ENCODE measurements at regions not wholly inside any gene's neighbourhood (a gene's known extent, or its start where the extent isn't known, plus 50 kb on each side); places are given as distances from the start of the nearest gene placed in this dataset.

DNA sequence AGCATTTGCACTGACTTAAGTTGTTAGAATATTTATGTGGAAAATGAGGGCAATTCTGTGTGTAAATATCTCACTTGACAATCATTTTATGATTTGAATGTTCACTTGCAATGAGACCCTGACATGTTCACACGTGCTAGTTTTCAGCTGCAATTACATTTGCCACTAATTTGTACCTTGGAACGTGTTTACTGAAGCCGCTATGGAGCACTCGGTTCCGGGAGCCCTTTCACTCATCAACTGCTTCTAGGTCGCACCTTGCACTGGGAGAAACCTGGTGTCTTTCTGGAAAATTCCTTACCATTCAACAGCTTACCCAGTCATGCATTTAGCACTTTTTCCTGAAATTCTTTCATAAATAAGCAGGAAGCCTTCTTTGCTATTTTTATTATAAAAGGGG, 229.6 kb downstream of the ZIC5 start (continued):
- TF ChIP-seq, protein P1, sequence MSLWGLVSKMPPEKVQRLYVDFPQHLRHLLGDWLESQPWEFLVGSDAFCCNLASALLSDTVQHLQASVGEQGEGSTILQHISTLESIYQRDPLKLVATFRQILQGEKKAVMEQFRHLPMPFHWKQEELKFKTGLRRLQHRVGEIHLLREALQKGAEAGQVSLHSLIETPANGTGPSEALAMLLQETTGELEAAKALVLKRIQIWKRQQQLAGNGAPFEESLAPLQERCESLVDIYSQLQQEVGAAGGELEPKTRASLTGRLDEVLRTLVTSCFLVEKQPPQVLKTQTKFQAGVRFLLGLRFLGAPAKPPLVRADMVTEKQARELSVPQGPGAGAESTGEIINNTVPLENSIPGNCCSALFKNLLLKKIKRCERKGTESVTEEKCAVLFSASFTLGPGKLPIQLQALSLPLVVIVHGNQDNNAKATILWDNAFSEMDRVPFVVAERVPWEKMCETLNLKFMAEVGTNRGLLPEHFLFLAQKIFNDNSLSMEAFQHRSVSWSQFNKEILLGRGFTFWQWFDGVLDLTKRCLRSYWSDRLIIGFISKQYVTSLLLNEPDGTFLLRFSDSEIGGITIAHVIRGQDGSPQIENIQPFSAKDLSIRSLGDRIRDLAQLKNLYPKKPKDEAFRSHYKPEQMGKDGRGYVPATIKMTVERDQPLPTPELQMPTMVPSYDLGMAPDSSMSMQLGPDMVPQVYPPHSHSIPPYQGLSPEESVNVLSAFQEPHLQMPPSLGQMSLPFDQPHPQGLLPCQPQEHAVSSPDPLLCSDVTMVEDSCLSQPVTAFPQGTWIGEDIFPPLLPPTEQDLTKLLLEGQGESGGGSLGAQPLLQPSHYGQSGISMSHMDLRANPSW (CRISPR knock-in tag; conservative IDR thresholded peaks at IDR 0.05; ENCODE audit: low read depth), result no peak
- TF ChIP-seq, protein P2, sequence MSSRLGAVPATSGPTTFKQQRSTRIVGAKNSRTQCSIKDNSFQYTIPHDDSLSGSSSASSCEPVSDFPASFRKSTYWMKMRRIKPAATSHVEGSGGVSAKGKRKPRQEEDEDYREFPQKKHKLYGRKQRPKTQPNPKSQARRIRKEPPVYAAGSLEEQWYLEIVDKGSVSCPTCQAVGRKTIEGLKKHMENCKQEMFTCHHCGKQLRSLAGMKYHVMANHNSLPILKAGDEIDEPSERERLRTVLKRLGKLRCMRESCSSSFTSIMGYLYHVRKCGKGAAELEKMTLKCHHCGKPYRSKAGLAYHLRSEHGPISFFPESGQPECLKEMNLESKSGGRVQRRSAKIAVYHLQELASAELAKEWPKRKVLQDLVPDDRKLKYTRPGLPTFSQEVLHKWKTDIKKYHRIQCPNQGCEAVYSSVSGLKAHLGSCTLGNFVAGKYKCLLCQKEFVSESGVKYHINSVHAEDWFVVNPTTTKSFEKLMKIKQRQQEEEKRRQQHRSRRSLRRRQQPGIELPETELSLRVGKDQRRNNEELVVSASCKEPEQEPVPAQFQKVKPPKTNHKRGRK (CRISPR knock-in tag; IDR thresholded peaks at IDR 0.05; ENCODE audit: borderline replicate concordance), result no peak
- TF ChIP-seq NFE2L1 (CRISPR knock-in tag; IDR thresholded peaks at IDR 0.05) (no peak), ZNF219 (CRISPR knock-in tag; IDR thresholded peaks at IDR 0.05; ENCODE audit: borderline replicate concordance) (no peak), ZNF396 (CRISPR knock-in tag; IDR thresholded peaks at IDR 0.05; ENCODE audit: borderline replicate concordance) (no peak), ELF4 (CRISPR knock-in tag; IDR thresholded peaks at IDR 0.05; ENCODE audit: low read depth) (no peak), FOXP1 (CRISPR knock-in tag; IDR thresholded peaks at IDR 0.05; ENCODE audit: borderline replicate concordance) (no peak)
- TF ChIP-seq, protein P3, sequence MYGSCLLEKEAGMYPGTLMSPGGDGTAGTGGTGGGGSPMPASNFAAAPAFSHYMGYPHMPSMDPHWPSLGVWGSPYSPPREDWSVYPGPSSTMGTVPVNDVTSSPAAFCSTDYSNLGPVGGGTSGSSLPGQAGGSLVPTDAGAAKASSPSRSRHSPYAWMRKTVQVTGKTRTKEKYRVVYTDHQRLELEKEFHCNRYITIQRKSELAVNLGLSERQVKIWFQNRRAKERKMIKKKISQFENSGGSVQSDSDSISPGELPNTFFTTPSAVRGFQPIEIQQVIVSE (CRISPR knock-in tag; IDR thresholded peaks at IDR 0.05; ENCODE audit: borderline replicate concordance), result no peak
- TF ChIP-seq, protein P4, sequence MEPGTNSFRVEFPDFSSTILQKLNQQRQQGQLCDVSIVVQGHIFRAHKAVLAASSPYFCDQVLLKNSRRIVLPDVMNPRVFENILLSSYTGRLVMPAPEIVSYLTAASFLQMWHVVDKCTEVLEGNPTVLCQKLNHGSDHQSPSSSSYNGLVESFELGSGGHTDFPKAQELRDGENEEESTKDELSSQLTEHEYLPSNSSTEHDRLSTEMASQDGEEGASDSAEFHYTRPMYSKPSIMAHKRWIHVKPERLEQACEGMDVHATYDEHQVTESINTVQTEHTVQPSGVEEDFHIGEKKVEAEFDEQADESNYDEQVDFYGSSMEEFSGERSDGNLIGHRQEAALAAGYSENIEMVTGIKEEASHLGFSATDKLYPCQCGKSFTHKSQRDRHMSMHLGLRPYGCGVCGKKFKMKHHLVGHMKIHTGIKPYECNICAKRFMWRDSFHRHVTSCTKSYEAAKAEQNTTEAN (CRISPR knock-in tag; IDR thresholded peaks at IDR 0.05), result no peak

DNA sequence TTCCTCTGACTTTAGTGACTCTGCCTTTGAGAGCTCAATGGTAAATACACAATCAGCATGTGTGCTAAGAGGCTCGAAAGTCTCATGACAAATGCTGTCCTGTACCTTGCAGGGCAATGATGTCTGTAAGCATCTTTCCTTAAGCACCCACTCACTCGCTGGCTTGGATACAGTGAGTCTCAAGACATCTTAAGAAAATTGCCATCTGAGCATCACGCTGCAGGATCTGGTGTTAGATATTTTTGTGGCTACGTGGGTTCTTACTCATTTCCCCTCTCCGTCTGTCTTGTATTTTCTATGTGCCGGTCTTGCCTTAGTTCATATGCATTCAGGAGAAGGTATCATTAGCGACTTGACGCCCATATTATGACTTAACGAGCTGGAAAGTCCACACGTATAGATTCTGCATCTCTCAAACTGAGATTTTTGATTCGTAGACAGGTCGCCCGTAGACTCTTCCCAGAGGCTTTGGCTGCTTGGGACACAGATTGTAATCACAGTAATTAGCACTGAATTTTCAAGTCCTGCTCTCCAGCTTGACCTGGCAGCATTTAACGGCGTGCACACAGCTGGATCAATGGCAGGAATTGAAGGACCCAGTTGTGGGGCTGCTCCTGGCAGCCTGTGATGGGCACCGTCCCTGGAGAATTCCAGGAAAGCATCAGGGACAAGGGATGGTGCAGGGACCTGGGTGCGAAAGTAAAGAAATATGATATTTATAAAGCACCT, 231.2 kb downstream of the ZIC5 start:
- Mint-ChIP-seq H3K4me3 (no peak overlapping the region), H3K27me3 (ENCODE audit: low read depth) (no peaks in the 10 kb centered on the region), H3K9me3 (no peaks in the 10 kb centered on the region), H3K4me1 (peaks cover 84% of the 10 kb centered on the region), H3K36me3 (no peaks in the 10 kb centered on the region), H3K27ac (no peak overlapping the region; the same call in 1 of the 2 replicates)
- ATAC-seq (no peak), DNase-seq (ENCODE audit: low spot score) (no peak)
- TF ChIP-seq, protein P5, sequence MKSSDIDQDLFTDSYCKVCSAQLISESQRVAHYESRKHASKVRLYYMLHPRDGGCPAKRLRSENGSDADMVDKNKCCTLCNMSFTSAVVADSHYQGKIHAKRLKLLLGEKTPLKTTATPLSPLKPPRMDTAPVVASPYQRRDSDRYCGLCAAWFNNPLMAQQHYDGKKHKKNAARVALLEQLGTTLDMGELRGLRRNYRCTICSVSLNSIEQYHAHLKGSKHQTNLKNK (CRISPR knock-in tag; IDR thresholded peaks at IDR 0.05), result no peak
- TF ChIP-seq FOXK1 (CRISPR knock-in tag; IDR thresholded peaks at IDR 0.05), result no peak
- no peak for TF ChIP-seq NR3C1 (CRISPR knock-in tag; conservative IDR thresholded peaks at IDR 0.05; ENCODE audit: low read depth)
- TF ChIP-seq PRRX2 (CRISPR knock-in tag; IDR thresholded peaks at IDR 0.05), result no peak
- no peak for TF ChIP-seq IRF2 (CRISPR knock-in tag; IDR thresholded peaks at IDR 0.05; ENCODE audit: borderline replicate concordance, low read depth)
- TF ChIP-seq ZNF671 (CRISPR knock-in tag; IDR thresholded peaks at IDR 0.05), result no peak
- no peak for TF ChIP-seq MYBL2 (CRISPR knock-in tag; IDR thresholded peaks at IDR 0.05)
- TF ChIP-seq TEAD4 (CRISPR knock-in tag; IDR thresholded peaks at IDR 0.05), result no peak
- TF ChIP-seq, protein P6, sequence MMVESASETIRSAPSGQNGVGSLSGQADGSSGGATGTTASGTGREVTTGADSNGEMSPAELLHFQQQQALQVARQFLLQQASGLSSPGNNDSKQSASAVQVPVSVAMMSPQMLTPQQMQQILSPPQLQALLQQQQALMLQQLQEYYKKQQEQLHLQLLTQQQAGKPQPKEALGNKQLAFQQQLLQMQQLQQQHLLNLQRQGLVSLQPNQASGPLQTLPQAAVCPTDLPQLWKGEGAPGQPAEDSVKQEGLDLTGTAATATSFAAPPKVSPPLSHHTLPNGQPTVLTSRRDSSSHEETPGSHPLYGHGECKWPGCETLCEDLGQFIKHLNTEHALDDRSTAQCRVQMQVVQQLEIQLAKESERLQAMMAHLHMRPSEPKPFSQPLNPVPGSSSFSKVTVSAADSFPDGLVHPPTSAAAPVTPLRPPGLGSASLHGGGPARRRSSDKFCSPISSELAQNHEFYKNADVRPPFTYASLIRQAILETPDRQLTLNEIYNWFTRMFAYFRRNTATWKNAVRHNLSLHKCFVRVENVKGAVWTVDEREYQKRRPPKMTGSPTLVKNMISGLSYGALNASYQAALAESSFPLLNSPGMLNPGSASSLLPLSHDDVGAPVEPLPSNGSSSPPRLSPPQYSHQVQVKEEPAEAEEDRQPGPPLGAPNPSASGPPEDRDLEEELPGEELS (CRISPR knock-in tag; IDR thresholded peaks at IDR 0.05), result no peak
- no peak for TF ChIP-seq EMX1 (CRISPR knock-in tag; IDR thresholded peaks at IDR 0.05)
- no peak for TF ChIP-seq ZNF219 (CRISPR knock-in tag; IDR thresholded peaks at IDR 0.05; ENCODE audit: borderline replicate concordance)
- no peak for TF ChIP-seq ZNF317 (CRISPR knock-in tag; IDR thresholded peaks at IDR 0.05; ENCODE audit: borderline replicate concordance, low read depth)
- TF ChIP-seq, protein P3 (CRISPR knock-in tag; IDR thresholded peaks at IDR 0.05; ENCODE audit: borderline replicate concordance), result no peak
- no peak for TF ChIP-seq ESRRA (CRISPR knock-in tag; IDR thresholded peaks at IDR 0.05; ENCODE audit: borderline replicate concordance)
- POLR2A ChIA-PET, result no interaction called here
- CTCF ChIA-PET, result no interaction called here
